ENCODE measurements at regions not wholly inside any gene's neighbourhood (a gene's known extent, or its start where the extent isn't known, plus 50 kb on each side); places are given as distances from the start of the nearest gene placed in this dataset.

DNA sequence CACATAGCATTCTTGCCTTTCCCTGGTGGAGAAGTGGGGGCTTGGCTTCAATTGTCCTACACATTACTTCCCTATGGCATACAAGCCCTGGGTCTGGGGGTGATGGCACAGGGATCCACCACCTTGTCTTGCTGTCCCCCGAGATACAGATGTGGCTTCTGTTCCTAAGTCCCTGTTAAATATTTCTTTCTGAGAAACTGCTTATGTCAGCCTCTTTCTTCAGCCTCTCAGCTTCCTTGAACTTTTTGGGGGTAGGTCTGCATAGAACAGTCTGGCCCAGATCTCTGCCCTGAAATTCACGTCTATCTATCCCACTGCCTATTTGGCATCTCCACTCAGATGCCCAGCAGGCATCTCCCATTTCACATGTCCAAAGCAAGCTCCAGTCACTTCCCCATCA, 177.4 kb downstream of the SCP2D1 start:
- Histone ChIP-seq H3K9ac (no peak overlapping the region), H3K27me3 (no peaks in the 10 kb centered on the region), H4K20me1 (no peaks in the 10 kb centered on the region), H3K4me3 (no peak overlapping the region), H3K9me3 (peaks cover 18% of the 10 kb centered on the region), H3K4me2 (no peak overlapping the region), H3K4me1 (no peaks in the 10 kb centered on the region), H3K36me3 (no peaks in the 10 kb centered on the region), H3K27ac (no peak overlapping the region)
- TF ChIP-seq Cebpa-rat (IDR thresholded peaks at IDR 0.05): no peak

DNA sequence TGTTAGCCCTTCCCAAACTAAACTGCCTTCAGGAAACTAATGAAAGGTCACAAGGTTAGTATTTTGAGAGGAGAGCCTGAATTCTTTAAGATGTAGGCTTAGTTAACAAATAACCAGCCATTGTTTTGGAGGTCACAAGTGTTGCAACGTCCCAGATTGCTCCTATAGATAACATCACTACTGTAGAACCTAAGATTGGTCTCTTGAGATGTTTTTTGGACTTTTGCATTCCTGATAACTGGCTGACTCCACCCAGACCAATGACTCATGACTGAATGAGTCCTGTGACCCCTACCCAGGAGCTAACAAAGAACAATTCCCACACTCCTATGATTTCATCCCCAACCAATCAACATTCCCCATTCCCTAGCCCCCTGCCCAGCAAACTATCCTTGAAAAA, 178.8 kb downstream of the SCP2D1 start:
- Histone ChIP-seq H3K27me3 (no peaks in the 10 kb centered on the region), H3K36me3 (no peaks in the 10 kb centered on the region), H3K4me2 (no peak overlapping the region), H3K4me1 (no peaks in the 10 kb centered on the region), H4K20me1 (no peaks in the 10 kb centered on the region), H3K27ac (no peak overlapping the region), H3K9me3 (peaks cover 18% of the 10 kb centered on the region), H3K9ac (no peak overlapping the region), H3K4me3 (no peak overlapping the region)
- TF ChIP-seq Cebpa-rat (IDR thresholded peaks at IDR 0.05): no peak

DNA sequence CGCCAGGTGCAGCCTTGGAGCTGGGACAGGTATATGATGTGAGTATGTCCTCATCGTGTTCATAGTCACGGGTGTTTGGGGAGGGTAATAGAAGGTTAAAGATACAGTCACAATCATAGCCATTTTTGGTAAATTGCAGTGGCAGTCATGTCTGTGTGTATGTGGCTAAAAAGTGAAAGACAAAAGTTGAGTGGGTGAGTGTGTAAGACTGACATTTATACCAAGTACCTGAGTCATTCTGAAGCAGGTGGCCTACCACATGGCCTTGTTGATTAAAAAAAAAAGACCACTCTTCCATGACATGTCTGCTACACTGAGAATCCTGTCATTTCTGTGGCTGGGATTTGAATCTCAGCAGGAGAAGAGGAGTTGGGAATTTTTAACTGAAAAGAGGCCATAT, 181.9 kb downstream of the SCP2D1 start:
- Histone ChIP-seq H3K27ac (no peak overlapping the region), H3K4me2 (no peak overlapping the region), H3K27me3 (no peaks in the 10 kb centered on the region), H3K9ac (no peak overlapping the region), H3K4me1 (no peaks in the 10 kb centered on the region), H3K36me3 (no peaks in the 10 kb centered on the region), H4K20me1 (no peaks in the 10 kb centered on the region), H3K9me3 (peaks cover 18% of the 10 kb centered on the region), H3K4me3 (no peak overlapping the region)
- TF ChIP-seq Cebpa-rat (IDR thresholded peaks at IDR 0.05): no peak

DNA sequence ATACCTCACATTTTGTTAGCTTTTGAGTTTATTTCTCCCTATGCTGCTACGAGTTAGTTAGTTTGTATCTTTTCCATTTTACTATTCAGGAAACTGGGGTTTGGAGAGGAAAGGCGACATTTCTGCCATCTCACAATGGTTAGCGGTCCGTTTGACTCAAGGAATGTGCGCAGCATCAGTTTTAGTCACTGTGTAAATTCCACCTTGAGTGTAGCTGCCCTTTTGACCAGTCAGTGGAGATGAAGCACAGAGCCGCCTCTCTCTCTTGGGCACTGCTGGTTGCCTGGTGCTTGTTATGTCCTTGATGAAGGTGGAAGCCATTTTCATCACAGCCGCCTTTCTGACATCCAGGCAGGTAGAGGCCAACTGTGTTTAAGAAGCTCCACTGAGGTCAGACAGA, 185.5 kb downstream of the SCP2D1 start:
- Histone ChIP-seq H3K27ac (no peak overlapping the region), H3K9me3 (no peaks in the 10 kb centered on the region), H3K36me3 (no peaks in the 10 kb centered on the region), H3K9ac (no peak overlapping the region), H3K4me2 (no peak overlapping the region), H3K27me3 (no peaks in the 10 kb centered on the region), H3K4me1 (peaks cover 5% of the 10 kb centered on the region), H3K4me3 (no peak overlapping the region), H4K20me1 (no peaks in the 10 kb centered on the region)
- no peak for TF ChIP-seq Cebpa-rat (IDR thresholded peaks at IDR 0.05)

DNA sequence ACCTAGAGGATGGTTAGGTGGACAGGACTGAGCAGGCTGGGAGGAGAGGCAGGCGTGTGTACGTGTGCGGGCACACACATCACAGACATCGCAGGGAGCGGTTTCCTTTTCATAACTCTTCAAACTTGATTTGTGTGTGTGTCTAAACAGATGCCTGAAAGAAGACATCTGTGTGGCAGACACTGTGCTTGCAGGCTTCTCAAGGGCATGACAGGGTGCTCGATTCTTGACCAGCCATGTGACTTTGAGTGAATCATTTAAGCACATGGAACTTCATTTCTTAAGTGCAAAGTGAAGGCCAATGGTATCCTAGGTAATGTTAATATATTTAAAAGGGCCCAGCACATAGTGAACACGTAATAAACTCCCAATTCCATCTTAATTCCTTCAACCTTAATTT, 186.5 kb downstream of the SCP2D1 start:
- H3K4me2 ChIP-seq: no peak overlapping the region
- no peak overlapping the region for H3K27ac ChIP-seq
- no peak for TF ChIP-seq Cebpa-rat (IDR thresholded peaks at IDR 0.05)
- no peaks in the 10 kb centered on the region for H3K27me3 ChIP-seq
- no peaks in the 10 kb centered on the region for H3K36me3 ChIP-seq
- H4K20me1 ChIP-seq: no peaks in the 10 kb centered on the region
- H3K9ac ChIP-seq: no peak overlapping the region
- H3K4me1 ChIP-seq: peaks cover 15% of the 10 kb centered on the region
- no peaks in the 10 kb centered on the region for H3K9me3 ChIP-seq
- H3K4me3 ChIP-seq: no peak overlapping the region

DNA sequence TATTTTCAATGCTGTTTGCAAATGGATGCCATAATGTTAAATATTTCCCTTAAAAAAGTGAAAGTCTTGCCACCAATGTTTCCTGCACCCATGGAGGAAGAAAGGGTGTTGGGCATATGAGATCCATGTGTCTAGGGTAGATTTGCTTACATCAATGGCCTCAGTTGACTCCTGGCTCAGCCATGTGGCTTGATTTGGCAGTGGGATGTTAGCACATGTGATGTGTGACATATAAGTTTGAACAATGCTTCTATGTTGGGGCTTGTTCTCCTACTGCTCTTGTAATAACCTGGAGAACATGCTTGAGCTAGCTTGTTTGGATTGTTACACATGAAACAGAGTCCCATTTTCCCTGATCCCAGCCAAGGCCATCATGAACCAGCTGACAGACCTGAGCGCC, 187.6 kb downstream of the SCP2D1 start:
- no peaks in the 10 kb centered on the region for H3K36me3 ChIP-seq
- H3K27ac ChIP-seq: no peak overlapping the region
- no peak for TF ChIP-seq Cebpa-rat (IDR thresholded peaks at IDR 0.05)
- no peaks in the 10 kb centered on the region for H3K9me3 ChIP-seq
- no peak overlapping the region for H3K4me3 ChIP-seq
- peaks cover 22% of the 10 kb centered on the region for H3K4me1 ChIP-seq
- H3K4me2 ChIP-seq: no peak overlapping the region
- H3K9ac ChIP-seq: no peak overlapping the region
- no peaks in the 10 kb centered on the region for H3K27me3 ChIP-seq
- no peaks in the 10 kb centered on the region for H4K20me1 ChIP-seq

DNA sequence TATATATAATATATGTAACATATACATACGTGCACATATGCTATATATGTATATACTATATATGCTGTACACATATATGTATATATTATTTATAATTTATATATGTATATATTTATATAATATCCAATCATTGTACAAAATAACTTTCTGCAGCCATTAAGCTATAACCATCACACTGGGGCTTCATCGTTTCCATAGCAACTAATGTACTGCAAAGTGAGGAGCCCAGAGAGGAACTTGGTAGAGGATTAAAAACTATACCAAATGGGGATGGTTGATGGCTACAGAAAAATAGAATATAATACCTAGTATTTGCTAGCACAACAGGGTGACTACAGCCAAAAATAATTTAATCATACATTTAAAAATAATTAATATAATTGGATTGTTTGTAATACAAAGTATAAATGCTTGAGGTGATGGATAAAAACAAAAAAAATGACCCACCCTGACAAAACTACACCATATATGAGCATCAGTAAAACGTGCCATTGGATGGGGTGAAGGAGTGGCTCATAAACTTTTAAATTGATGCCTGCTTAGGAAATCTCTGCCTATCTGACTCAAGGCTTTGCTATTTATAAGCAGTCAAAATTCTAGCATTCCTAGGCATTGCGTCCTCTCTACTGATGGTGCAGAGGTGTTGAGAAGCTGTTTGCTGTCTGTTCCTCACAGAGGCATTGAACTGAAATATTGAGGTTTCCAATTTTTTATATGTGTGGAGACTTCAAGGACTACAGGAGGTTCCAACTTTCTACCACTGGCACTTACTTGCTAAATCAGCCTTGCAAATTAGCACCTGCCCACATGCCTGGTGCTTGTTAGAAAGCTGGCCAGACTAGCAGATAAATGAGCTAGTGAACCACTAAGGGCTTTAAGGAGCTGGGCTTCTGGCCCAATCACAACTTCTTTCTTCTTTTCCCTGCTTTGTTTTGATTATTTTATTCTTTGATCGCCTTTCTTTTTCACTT, 190.1 kb downstream of the SCP2D1 start:
- Histone ChIP-seq H3K4me3 (no peak overlapping the region), H3K4me1 (peaks cover 22% of the 10 kb centered on the region), H3K27me3 (no peaks in the 10 kb centered on the region), H3K27ac (no peak overlapping the region), H4K20me1 (no peaks in the 10 kb centered on the region), H3K4me2 (peak overlapping the region; percentile 64), H3K36me3 (no peaks in the 10 kb centered on the region), H3K9me3 (no peaks in the 10 kb centered on the region), H3K9ac (no peak overlapping the region)
- TF ChIP-seq Cebpa-rat (IDR thresholded peaks at IDR 0.05): no peak

DNA sequence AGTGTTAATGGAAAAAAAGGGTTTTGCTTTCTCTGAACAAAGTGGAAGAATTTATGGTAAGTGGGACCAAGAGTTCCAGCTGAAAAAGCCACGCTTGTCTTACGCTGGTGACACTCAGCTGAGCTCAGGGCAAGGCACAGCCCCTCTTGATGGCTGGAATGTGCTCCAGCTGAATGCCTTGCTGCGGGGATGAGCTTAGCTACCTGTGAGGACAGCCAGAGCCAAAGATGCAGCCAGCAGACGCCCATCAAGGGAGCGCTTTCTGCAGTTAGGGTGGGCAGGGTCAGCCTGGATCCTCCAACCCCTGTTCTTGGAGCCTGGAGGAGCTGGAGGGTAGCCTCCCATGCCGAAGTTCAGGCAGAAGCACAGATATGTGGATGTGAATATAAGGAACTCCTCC, 191.4 kb downstream of the SCP2D1 start:
- Histone ChIP-seq H3K9me3 (no peaks in the 10 kb centered on the region), H4K20me1 (no peaks in the 10 kb centered on the region), H3K27ac (no peak overlapping the region), H3K4me3 (no peak overlapping the region), H3K27me3 (no peaks in the 10 kb centered on the region), H3K4me2 (peak overlapping the region; percentile 64), H3K4me1 (peaks cover 22% of the 10 kb centered on the region), H3K9ac (peak overlapping the region; percentile 20; the same call in 1 of the 2 replicates), H3K36me3 (no peaks in the 10 kb centered on the region)
- TF ChIP-seq Cebpa-rat (IDR thresholded peaks at IDR 0.05): no peak

DNA sequence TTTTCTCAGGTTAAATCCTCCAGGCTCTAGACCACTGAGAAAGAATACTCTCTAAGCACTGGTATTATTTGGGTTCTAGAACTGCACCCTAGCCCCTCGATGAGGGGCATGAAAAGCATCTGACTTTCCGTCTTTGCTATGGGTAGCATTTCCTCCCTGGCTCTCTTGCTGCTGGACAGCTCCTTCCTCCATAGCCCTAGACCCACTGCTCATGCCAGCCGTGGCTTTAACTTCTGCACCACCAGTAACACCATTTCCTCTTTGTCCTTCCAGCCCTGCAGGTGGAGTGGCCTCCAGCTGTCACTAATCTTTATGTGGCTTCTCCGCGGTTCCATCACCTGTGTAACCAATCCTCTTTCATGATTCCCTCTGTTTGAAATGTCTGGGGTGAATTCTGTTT, 194.9 kb downstream of the SCP2D1 start:
- no peak for TF ChIP-seq Cebpa-rat (IDR thresholded peaks at IDR 0.05)
- Histone ChIP-seq H3K27me3 (no peaks in the 10 kb centered on the region), H3K4me1 (peaks cover 22% of the 10 kb centered on the region), H3K9ac (no peak overlapping the region), H3K4me2 (no peak overlapping the region), H4K20me1 (no peaks in the 10 kb centered on the region), H3K4me3 (no peak overlapping the region), H3K9me3 (no peaks in the 10 kb centered on the region), H3K27ac (no peak overlapping the region), H3K36me3 (no peaks in the 10 kb centered on the region)

DNA sequence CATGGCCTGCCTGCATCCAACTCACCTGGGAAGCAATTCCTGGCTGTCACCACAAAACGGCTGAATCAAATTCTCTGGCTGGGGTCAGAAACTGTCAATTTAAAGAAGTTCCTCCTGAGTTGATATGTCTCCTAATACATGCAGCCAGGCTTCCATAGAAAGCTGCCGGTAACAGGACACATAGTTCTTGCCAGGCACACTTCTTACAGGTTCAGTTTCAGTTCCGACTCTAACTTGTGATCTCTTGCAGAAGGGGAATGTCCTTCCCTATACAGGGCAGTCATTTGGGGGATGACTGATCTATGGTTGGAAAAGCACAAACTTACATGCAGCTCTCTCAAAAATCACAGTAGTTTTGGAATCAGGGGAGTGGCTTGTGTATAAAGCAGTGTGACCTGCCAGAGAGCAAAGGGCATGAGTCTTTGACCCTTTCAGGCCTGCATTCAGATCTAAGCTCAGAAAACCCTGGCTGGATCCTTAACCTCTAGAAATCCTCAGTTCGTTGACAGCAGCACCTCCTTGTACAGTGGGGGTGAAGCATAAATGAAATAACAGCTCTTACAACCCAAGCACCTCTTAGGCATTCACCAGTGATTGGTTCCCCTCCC, 195.6 kb downstream of the SCP2D1 start:
- no peaks in the 10 kb centered on the region for H3K27me3 ChIP-seq
- H3K9ac ChIP-seq: no peak overlapping the region
- no peaks in the 10 kb centered on the region for H3K9me3 ChIP-seq
- H4K20me1 ChIP-seq: no peaks in the 10 kb centered on the region
- H3K4me1 ChIP-seq: peaks cover 15% of the 10 kb centered on the region
- no peaks in the 10 kb centered on the region for H3K36me3 ChIP-seq
- no peak overlapping the region for H3K4me3 ChIP-seq
- no peak overlapping the region for H3K4me2 ChIP-seq
- no peak for TF ChIP-seq Cebpa-rat (IDR thresholded peaks at IDR 0.05)
- H3K27ac ChIP-seq: no peak overlapping the region

Data from BLaER1 (cell line).